HepG2 (cell line): ENCODE measurements at regions not wholly inside any gene's neighbourhood (a gene's known extent, or its start where the extent isn't known, plus 50 kb on each side); places are given as distances from the start of the nearest gene placed in this dataset.

Experiments used
- ATM ChIP-seq: fragments of 450-650 bp; IDR thresholded peaks from 2 replicates; pipeline ENCODE4 v1.7.1; 2017; ENCODE audit warnings: mild to moderate bottlenecking, borderline replicate concordance
- MTF2 ChIP-seq: sonication (generic); formaldehyde crosslinking; IDR thresholded peaks from 2 replicates; pipeline ENCODE4 v1.5.0; 2020; ENCODE audit warnings: missing genetic modification reagents, borderline replicate concordance

GRCh38 chr3:190970560-190970959 lies 108.1 kb upstream of the GMNC start:
- no peak for TF ChIP-seq MTF2 (CRISPR knock-in tag)
- no peak for TF ChIP-seq ATM
